Esophagus mucosa (tissue), 1 donor: ENCODE measurements at regions not wholly inside any gene's neighbourhood (a gene's known extent, or its start where the extent isn't known, plus 50 kb on each side); places are given as distances from the start of the nearest gene placed in this dataset.
"Not testable (repeated sequence)": the region's sequence is repeated elsewhere in the genome, so short reads cannot be mapped to it uniquely, and the experiment has no call there.

Experiments
- ATAC-seq: fragments of 200-7000 bp; cut with Tn5 transposase; one replicate; pipeline ENCODE4 v1.9.1; 2020
- donor health status: DM: yes; HTN: yes; CAD: no.

DNA sequence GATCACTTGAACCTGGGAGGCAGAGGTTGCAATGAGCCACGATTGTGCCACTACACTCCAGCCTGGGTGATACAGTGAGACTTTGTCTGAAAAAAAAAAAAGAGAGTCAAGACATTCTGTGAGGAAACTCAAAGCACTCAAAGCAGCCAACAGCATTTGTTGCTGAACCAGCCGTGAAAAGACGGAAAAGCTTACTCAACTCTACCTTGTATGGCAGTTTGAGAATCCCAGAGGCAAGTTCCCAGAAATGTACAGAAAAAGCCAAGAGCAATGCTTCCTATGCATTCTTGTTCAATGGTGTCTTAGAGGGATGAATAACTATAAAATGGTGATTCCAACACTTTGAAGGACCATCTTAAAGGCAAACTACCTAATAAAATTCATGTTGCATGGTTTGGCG, 170.2 kb downstream of the HSD17B3 start:
- ATAC-seq, result no peak

DNA sequence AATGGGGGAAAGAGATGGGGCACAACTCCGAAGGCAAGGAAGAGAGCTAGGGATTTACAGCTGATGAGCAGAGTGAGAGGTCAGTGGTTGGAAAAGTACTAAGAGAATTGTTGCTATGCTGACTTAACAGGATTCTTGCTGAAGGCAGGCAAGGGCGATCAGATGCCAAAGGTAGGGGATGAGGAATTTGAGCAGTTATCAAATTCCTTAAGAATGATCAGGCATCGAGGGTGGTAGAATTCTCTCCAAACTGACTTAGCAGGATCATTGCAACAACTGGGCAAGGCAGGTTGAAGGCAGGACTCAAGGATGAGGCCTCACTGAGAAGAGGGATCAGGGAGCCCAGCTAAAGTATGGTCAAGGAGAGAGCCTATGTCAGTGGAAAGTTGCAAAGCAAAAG, 171.0 kb downstream of the HSD17B3 start:
- ATAC-seq, result no peak

DNA sequence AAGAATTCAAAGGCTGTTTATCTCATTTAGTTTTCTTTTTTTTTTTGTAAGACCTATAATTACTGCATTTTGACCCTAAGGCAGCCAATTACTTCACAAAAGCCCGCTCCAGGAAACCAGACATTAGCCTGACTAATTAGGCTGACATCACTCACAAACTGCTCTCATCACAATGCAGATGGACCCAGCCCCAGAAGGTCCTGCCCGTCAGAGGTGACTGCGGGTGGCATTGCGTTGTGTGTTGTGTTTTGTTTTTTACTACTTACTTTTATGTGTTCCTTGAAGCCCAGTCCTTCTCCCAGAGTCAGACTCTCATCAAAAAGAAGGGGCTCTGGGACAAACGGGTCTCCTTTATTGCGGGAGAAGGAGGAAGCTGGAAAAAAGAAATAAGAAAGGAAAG, 172.2 kb downstream of the HSD17B3 start:
- ATAC-seq, result no peak

DNA sequence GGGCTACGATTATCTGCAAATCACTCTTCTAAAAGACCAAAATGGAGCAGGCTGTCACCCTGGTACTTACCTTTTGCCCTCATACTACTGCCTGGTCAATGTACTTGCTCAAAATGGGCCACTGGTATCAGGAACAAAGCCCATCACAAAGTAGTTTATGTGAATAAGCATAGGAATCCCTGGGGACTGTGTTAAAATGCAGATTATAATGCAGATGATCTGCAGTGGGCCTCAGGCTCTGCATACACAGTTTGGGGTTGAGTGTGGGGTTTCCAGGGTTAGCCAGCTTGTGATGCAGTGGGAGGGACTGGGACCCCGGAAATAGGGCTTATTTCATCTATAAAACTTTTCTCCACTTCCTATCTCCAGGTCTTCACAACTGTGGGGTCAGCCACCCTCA, 173.1 kb downstream of the HSD17B3 start:
- no peak for ATAC-seq

DNA sequence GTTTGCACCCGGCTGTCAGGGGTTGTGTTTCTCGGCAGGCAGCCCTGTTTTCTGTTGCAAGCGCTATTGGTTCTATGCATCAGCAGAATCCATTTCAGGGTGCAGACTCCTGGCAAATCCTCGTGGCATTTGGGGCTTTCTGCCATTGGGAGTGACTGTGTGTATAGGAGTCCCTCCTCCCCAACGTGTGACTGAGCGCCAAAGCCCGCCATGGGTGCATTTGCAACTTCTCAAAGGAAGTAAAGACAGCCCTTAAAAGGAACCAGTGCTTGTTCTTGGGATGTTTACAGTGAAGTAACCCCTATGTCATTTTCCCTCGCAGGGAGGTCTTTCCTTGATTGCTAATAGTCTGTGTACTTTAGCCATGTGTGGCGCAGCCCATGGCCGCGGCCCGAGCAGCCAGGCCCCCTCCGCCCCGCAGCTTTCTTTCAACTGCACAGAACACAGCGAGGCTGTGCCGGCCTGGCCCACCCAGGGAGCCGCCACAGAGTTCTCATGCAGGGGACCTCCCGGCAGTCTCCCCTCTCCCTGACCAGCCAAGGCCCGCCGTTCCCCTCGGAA, 175.6 kb downstream of the HSD17B3 start:
- ATAC-seq, result no peak

DNA sequence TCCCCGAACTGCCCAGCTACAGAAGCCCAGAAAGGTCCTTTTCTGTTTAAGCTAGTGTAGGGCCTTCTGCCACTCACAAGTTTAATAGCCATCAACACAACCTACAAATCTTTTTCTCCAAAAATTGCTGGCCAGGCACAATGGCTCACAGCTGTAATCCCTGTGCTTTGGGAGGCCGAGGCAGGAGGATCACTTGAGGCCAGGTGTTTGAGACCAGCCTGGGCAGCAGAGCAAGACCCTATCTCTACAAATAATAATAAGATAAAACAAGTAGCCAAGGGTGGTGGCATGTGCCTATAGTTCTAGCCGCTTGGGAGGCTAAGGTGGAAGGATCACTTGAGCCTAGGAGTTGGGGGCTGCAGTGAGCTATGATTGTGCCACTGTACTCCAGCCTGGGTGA, 176.4 kb downstream of the HSD17B3 start:
- no peak for ATAC-seq

DNA sequence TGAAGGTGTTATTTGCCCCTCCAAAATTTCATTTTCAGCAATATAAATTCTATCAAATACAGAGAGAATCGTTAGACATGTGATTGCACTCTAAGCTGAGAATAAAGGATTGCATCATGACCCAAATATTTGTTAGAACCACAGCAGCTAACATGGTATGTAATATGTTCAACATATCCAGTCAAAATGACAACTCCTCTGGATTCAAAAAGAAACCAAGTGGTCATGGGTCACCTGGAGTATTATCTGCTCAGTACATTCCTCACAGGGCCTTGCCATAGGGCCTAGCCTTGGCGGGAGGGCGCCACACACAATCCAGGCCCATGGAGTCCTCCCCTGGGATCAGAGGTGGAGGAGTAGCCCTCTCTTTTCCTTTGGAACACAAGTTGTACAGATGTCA, 179.2 kb downstream of the HSD17B3 start:
- no peak for ATAC-seq

DNA sequence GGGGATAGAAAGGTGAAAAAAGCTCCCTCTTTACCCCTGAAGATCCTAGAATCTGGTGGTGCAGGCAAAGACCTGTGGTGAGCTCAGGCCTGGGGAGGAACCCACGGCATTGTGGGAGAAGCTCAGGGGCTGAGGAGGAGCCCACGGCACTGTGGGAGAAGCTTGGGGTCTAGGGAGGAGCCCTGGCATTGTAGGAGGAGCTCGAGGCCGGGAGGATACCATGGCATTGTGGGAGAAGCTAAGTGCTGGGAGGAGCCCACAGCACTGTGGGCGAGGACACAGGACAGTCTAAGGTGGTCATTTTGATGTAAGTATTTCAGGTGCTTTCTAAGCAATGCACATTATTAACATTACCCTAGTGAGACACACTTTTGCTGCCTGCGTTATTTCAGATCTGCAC, 179.7 kb downstream of the HSD17B3 start:
- ATAC-seq, result no peak

DNA sequence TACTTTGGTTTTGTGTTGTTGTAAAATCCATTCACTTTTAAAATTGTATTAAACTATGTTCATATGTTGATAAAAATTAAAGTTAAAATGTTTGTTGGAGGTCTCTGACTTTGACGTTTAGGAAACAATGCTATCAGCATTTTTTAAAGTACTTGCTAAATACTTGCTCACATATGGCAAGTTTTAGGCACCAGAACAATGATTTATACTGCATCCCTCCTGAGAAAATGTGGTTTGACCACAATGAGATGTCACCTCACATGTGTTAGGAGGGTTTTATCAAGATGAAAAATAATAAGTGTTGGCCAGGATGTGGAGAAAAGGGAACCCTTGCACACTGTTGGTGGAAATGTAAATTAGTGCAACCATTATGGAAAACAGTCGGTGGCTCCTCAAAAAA, 180.8 kb downstream of the HSD17B3 start:
- ATAC-seq, result no peak

DNA sequence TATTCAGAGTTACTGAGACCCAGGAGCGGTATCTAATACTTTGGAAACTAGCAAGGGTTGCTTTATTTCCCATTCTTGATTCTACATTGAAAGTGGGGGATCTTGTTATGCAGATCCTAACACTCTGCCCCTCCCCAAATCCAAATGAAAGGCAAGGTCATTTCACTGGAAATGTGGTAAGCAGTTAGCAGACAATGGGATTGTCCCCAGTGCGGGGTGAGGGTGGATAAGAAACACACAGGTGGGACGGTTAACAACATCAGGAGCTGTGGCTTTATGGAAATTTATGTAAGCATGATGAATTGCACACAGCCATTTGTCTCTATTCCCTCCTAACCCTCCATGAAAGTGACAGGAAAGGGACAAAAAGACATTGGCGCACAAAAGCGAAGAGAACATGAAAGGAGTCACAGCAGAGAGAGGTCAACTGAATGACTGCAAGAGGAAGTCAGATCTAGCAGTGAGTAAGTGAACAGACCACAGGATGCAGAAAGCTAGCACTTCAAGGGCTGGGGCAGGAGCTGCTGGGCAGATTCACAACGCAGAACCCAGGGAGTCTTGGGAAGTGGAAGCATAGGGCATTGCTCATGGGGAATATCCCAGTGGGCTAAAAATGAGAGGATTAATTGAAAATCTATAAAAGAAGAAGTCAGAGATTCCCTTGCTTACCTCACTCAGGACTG, 184.4 kb downstream of the HSD17B3 start:
- no peak for ATAC-seq

DNA sequence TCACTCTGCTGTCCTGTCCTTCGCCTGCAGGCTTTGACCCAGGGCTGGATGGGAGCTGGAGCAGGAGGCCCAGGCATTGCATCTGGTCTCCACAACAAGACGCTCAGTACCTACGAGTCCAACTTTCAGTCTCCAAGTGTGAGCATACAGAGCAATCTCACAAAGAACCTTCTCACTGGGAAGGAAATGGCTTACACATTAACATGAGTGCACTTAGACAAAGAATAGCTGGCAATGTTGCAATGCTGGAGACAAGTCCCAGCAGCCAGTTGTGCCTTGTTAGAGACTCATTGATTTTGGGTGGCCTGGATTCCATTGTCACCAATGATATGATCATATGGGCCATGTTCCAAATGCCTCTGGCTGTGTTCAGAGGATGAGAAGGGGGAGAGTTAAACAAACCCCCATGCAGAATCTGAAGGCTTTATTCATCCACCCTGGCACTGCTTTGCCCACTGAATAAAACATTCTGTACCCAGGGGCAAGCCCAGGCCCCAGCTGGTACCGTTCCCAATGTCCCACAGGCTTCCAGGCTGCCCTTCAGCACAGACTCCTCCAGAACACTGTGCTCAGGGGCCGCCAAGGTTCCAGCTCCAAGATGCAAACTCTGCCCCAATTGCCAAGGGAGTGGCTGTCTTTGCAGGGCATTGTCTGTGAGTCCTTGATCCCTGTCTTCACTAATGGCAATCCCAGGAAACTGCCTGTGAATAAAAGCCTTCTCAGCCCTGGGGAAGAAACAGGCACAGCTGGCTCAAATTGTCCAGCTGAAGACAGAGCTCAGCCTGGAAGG, 185.5 kb downstream of the HSD17B3 start:
- ATAC-seq, result peak; percentile 25

DNA sequence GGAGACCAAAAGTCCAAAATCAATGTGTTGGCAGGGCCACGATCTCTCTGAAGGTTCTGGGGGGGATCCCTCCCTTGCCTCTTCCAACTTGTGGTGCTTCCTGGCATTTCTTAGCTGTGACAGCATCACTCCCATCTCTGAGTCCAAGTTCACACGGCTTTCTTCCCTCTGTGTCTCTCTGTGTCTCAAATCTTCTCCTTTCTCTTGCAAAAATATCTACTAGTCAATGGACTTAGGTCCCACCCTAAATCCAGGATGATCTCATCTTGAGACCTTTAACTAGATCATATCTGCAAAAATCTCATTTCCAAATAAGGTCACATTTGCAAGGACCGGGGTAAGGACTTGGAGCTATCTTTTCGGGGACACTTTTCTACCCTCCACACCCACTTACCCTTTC, 186.1 kb downstream of the HSD17B3 start:
- ATAC-seq, result no peak

DNA sequence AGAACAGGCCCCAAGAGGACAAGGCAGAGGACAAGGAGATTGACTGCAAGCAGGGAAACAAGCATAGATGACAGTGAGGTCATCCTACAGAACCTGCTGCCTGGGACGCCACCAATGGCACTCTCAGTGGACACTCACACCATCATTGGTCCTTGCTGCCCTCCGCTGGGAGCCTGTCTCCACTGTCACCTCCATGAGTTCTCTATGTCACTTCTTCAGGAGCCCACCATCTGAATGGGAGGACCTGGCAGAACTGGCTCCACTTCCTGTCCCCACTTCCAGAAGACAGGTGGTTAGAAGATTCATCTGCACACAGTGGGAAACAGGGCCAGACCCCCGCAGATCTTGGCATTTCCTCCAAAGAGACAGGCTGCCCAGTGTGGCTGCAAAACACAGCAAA, 188.9 kb downstream of the HSD17B3 start:
- ATAC-seq, result no peak

DNA sequence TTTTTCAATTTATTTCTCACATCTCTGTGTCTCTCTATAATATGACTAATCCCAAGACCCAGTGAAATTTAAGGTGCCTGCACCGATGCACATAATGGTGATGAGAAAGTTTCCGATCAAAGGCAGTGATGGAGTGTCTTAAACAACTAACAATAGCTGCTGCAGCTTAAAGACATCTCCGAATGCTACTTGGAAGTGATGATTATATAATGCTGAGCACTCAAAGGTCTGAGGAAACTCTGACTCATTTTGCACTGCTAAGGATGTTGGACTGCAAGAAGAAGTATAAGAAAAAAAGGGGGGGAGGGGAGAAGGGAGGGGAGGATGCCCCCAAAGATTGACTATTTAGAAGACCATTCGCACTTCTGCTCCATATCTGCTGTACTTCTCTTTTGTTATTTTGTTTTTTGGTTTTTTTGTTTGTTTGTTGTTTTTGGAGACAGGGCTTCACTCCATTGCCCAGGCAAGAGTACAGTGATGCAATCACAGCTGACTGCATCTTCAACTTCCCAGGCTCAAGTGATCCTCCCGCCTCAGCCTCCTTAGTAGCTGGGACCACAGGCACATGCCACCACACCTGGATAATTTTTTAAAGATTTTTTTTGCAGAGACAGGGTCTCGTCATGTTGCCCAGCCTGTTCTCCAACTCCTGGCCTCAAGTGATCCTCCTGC, 192.2 kb downstream of the HSD17B3 start:
- ATAC-seq, result no peak

DNA sequence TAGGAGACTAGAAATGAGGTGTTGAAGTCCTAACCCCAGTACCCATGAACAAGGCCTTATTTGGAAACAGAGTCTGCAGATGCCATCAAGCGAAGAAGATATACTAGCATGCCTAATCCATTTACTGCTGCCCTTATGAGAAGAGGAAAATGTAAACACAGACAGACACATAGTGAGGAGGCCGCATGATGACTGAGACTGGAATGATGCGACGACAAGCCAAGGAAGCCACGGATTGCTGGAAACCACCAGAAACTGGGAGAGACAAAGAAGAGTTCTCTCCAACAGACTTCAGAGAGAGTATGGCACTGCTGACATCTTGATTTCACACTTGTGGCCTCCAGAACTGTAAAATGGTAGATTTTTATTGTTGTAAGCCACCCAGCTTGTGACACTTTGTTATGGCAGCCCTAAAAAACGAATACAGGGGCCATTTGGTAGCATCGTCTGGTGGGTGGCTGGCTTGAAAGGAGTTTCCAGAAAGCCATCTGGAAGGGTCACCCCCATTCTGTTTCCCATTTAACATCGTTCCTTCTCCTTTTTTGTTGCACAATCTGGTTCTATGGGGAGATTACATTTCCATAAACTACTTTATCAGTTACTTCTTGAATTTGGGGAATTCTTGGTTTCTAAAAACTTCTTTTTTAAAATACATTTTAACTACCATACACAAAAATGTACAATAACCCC, 193.1 kb downstream of the HSD17B3 start:
- ATAC-seq, result no peak

DNA sequence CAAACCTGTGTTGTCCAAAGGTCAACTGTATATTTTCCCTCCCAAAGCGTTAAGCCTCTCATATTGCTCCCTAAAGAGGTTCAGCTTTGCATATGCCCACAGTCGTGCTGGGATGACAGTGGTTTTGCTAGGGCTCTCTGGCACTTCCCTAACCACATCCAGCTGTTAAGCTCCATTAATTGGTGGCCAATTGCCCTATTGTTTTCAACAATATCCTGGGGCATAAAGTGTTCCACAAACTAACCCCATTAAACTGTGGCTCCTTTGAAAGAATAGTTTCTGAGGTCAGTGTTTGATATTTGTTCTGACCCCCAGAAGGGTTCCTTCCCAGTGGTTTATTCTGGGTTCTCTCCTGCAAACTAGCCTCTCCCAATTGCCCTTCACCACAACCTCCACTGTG, 194.5 kb downstream of the HSD17B3 start:
- no peak for ATAC-seq

DNA sequence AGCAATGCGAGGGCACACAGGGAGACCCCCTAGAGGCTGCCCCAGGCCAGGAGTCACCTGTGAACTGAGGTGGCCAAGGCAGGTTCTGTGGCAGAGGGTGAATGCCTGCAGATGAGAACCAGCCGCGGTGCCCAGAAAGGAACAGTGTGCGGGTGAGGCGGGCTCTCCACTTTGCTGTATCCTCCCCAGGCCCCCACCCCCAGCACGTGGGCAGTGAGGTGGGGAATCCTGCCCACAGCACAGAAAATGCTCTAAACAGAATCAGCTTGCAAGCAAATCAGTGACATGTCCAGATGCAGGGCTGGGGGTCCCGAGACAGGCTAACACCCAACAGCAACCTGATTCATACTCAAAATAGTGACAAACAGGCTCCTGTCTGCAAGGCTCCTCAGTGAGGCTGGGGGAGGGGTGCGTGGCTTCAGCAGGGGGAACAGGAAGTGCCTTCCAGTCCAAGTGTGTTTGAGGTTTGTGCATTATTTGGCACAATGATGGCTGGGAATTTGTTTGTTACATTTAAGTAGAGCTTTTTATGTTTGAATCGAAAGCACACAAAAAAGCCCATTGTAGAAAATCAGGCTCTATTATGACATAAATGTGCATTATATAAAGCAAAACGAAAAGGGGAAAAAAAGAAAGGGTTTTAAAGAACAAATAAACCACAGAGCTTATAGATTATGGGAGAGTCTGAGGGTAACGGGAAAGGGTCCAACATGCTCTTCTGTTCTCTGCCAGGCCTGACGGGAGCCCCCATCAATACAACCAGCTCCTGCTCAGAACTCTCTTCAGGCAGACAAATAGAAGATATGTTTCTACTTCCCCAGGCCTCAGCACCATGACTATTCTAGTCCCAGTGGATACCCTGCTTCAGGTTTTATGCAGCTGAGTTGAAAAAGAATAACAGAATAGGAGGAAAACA, 201.3 kb downstream of the HSD17B3 start:
- no peak for ATAC-seq

DNA sequence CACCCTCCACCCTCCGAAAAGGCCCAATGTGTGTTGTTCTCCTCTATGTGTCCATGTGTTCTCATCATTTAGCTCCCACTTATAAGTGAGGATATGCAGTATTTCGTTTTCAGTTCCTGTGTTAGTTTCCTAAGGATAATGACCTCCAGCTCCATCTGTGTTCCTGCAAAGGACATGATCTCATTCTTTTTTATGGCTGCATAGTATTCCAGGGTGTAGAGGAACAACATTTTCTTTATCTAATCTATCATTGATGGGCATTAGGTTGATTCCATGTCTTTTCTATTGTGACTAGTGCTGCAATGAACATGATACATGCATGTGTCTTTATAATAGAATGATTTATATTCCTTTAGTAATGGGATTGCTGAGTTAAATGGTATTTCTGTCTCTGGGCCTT, 211.3 kb downstream of the HSD17B3 start:
- not testable (repeated sequence) for ATAC-seq

DNA sequence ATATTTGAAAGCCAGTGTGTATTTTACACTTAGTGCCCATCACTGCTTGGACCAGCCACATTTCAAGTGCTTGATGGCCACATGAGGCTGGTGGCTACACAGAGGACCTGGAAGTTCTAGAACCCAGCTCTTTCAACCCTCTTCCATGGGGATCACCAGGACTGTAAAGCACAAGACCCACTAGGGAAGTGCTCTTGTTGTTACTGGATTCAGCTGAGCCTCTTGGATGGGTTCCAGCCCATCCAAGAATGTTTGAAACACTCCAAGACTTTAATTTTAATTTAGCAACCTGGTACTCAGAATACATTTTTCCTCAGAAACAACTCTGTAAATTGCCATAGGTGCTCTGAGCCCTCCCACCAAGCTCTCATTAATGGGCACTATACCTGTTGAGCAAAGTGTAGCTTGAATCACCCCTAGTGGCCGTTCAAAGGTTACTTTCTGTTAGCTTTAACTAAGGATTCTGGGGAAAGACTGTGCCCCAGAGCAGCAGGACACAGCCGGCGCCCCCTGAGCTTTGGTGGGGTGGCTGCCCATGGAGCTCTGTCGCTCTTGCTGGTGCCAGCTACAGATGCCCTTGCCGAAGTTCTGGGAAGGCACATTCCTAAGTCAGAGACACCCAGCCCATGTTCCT, 212.4 kb downstream of the HSD17B3 start:
- no peak for ATAC-seq

DNA sequence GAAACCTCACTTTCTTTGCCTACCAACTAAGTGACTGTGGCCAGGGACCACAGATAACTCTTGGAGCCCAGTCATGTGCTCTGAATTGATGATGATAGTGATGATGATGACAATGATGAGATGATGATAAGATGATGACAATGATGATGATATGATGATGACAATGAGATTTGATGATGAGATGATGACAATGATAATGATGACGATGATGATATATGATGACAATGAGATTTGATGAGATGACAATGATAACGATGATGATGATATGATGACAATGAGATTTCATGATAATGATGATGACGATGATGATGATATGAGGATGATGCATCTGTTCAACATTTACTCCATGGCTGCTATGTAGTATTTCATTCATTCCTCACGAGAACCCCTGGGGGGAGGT, 213.0 kb downstream of the ERCC6L2 start:
- ATAC-seq, result no peak

DNA sequence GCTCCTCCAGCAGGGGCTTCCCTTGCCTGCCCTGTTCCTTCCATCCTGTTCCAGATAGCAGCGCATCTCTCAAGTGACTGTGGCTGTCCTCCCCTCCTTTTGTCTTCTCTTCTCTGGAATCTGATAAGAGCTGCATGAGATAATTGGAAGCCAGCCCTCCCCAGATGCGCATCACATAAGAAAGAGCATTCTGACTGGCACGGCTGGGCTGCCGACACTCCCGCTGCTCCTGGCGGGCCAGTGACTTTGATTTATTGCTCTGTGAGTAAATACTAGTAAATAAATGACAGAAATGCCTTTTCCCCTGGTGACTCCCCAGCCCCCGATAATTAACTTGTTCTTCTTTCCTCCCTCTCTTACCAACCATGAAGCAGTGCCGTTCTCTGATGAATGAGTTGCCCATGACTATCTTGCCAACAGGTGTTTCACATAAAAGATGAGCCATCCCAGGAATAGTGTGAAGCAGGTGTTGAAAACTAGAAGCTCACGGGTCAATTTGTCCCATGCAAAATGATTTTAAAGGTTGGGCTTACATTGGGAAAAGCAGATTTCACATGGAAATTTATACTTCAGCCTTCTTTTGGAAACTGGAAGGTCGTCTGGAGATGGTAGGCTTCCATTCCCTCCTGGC, 212.3 kb downstream of the ERCC6L2 start:
- ATAC-seq, result no peak
